ENCODE measurements at regions not wholly inside any gene's neighbourhood (a gene's known extent, or its start where the extent isn't known, plus 50 kb on each side); places are given as distances from the start of the nearest gene placed in this dataset.

DNA sequence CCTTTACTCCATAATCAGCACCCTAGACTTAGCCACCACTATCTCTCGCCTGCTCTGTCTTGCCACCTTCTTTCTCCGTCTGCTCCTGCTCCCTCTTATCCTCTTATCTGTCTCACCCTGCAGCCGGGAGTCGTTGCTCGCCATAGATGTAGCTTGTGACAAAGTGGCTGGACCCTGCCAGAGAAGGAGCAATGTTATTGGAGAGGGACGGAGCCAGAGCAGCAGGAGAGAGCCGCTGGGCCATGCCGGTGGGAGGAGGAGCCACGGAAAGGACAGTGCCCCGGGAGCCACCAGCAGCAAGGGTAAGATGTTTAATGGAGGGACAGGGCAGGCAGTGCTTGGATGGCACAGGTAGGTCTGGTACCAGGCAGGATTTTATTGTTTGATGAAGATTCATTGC, 137.3 kb downstream of the SEC61B start:
- TF ChIP-seq, protein P1, sequence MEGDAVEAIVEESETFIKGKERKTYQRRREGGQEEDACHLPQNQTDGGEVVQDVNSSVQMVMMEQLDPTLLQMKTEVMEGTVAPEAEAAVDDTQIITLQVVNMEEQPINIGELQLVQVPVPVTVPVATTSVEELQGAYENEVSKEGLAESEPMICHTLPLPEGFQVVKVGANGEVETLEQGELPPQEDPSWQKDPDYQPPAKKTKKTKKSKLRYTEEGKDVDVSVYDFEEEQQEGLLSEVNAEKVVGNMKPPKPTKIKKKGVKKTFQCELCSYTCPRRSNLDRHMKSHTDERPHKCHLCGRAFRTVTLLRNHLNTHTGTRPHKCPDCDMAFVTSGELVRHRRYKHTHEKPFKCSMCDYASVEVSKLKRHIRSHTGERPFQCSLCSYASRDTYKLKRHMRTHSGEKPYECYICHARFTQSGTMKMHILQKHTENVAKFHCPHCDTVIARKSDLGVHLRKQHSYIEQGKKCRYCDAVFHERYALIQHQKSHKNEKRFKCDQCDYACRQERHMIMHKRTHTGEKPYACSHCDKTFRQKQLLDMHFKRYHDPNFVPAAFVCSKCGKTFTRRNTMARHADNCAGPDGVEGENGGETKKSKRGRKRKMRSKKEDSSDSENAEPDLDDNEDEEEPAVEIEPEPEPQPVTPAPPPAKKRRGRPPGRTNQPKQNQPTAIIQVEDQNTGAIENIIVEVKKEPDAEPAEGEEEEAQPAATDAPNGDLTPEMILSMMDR (conservative IDR thresholded peaks at IDR 0.05; ENCODE audit: low read depth, low read length), result no peak
- TF ChIP-seq EZH2 (IDR thresholded peaks at IDR 0.05; ENCODE audit: low read length, unreplicated experiment), result no peak

Measured in PC-3 (cell line).